ENCODE measurements at regions not wholly inside any gene's neighbourhood (a gene's known extent, or its start where the extent isn't known, plus 50 kb on each side); places are given as distances from the start of the nearest gene placed in this dataset.
"Not testable (repeated sequence)": the region's sequence is repeated elsewhere in the genome, so short reads cannot be mapped to it uniquely, and the experiment has no call there.

DNA sequence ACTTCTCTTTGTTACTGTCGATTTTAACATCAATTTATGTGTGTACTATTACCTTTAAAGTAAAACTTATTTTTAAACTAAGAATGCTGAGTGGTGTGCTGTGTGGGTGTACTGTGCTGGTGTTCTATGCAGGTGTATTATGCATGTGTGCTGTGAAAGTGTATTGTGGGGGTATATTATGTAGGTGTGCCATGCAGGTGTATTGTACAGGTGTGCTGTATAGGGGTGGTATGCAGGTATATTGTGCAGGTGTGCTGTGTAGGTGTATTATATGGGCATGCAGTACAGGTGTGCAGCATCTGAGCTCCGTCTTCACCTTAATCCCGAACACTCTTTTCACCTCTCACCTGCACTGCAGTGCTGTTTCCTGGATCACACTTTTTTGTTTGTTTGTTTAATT is 94.4 kb upstream of the SAMD11 start:
- peaks cover 20% of the 10 kb centered on the region for H3K79me2 ChIP-seq
- not testable (repeated sequence) for H3K27ac ChIP-seq; H3K4me2 ChIP-seq; H4K20me1 ChIP-seq (ENCODE audit: insufficient read depth, poor library complexity, severe bottlenecking); H3K27me3 ChIP-seq; H3K4me1 ChIP-seq (ENCODE audit: insufficient read depth); H3K36me3 ChIP-seq (replicated peaks; ENCODE audit: insufficient read depth, low read depth); H2AFZ ChIP-seq; H3K9me3 ChIP-seq (ENCODE audit: low read depth); H3K9me2 ChIP-seq (replicated peaks; ENCODE audit: insufficient read depth); H3K4me3 ChIP-seq; DNase-seq (ENCODE audit: low spot score)
- 94% methylated on average over 3 of the region's 3 CpGs for WGBS (ENCODE audit: low lambda C conversion rate, missing lambda C conversion rate)

DNA sequence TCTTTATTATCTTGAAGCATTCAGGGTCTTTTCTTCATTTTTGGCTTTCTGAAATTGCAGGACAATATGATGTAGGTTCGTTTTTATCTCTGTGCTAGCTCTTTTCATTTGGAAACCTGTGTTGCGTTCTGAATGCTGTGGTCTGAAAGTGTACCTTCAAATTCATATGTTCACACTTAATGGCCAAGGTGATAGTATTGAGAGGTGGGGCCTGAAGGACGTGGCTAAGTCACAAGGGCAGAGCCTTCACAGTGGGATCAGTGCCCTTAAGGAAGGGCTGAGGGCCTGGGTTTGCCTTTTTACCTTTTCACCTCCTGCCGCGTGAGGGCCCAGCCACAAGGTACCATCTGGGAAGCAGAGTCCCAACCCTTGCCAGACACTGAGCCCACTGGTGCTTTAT is 93.8 kb upstream of the SAMD11 start:
- not testable (repeated sequence) for H3K9me3 ChIP-seq (ENCODE audit: low read depth); H3K36me3 ChIP-seq (replicated peaks; ENCODE audit: insufficient read depth, low read depth); H3K9me2 ChIP-seq (replicated peaks; ENCODE audit: insufficient read depth); H3K27me3 ChIP-seq; H3K27ac ChIP-seq; H3K4me3 ChIP-seq; H4K20me1 ChIP-seq (ENCODE audit: insufficient read depth, poor library complexity, severe bottlenecking); H3K4me2 ChIP-seq; H3K4me1 ChIP-seq (ENCODE audit: insufficient read depth); DNase-seq (ENCODE audit: low spot score); H2AFZ ChIP-seq
- WGBS (ENCODE audit: low lambda C conversion rate, missing lambda C conversion rate): 83% methylated on average over 5 of the region's 5 CpGs
- peaks cover 14% of the 10 kb centered on the region for H3K79me2 ChIP-seq

GRCh38 chr1:830750-831149 is 93.0 kb upstream of the SAMD11 start:
- not testable (repeated sequence) for H3K36me3 ChIP-seq (replicated peaks; ENCODE audit: insufficient read depth, low read depth); H2AFZ ChIP-seq; H3K4me2 ChIP-seq; H3K9me3 ChIP-seq (ENCODE audit: low read depth); H3K79me2 ChIP-seq; H3K9me2 ChIP-seq (replicated peaks; ENCODE audit: insufficient read depth); DNase-seq (ENCODE audit: low spot score); H3K4me3 ChIP-seq; H3K27me3 ChIP-seq; H3K27ac ChIP-seq; H4K20me1 ChIP-seq (ENCODE audit: insufficient read depth, poor library complexity, severe bottlenecking); H3K4me1 ChIP-seq (ENCODE audit: insufficient read depth)
- 81% methylated on average over 4 of the region's 5 CpGs for WGBS (ENCODE audit: low lambda C conversion rate, missing lambda C conversion rate)

GRCh38 chr1:831522-831921 is 92.2 kb upstream of the SAMD11 start:
- Histone ChIP-seq H3K4me1 (ENCODE audit: insufficient read depth) (no peaks in the 10 kb centered on the region), H3K4me2 (no peak overlapping the region), H3K27me3 (no peaks in the 10 kb centered on the region), H3K4me3 (no peak overlapping the region), H4K20me1 (ENCODE audit: insufficient read depth, poor library complexity, severe bottlenecking) (no peaks in the 10 kb centered on the region), H3K9me3 (ENCODE audit: low read depth) (no peaks in the 10 kb centered on the region), H3K9me2 (replicated peaks; ENCODE audit: insufficient read depth) (no peaks in the 10 kb centered on the region), H2AFZ (no peak overlapping the region), H3K27ac (no peak overlapping the region), H3K79me2 (no peaks in the 10 kb centered on the region), H3K36me3 (replicated peaks; ENCODE audit: insufficient read depth, low read depth) (no peaks in the 10 kb centered on the region)
- WGBS (ENCODE audit: low lambda C conversion rate, missing lambda C conversion rate): 66% methylated on average over 8 of the region's 8 CpGs
- TF ChIP-seq CTCF (IDR thresholded peaks at IDR 0.05; ENCODE audit: poor library complexity) (no peak), EZH2 (IDR thresholded peaks at IDR 0.05; ENCODE audit: borderline replicate concordance) (no peak), EZH2phosphoT487 (IDR thresholded peaks at IDR 0.05; ENCODE audit: low read depth, severe bottlenecking, unreplicated experiment) (no peak)
- DNase-seq (ENCODE audit: low spot score): no peak

DNA sequence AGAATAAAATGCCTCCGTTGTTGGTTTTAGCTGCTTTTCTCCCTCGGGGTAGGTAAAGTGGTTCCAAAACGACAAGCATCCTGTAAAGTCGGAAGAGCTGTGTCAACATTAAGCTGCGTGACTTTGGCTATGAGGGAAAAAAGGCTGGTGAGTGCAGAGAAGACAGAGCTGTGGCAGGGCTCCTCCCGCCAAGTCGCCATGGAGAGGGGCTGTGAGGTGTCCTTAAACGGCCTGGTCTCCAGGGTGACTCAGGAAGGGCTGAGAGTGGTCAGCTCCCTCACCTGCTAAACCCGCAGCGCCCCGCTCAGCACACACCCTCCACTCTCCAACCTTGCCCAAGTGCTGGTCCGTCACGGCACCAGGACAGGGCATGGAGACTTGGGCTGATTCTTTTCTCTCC is 91.6 kb upstream of the SAMD11 start:
- no peak for TF ChIP-seq EZH2 (IDR thresholded peaks at IDR 0.05; ENCODE audit: borderline replicate concordance)
- TF ChIP-seq CTCF (IDR thresholded peaks at IDR 0.05; ENCODE audit: poor library complexity): no peak
- TF ChIP-seq EZH2phosphoT487 (IDR thresholded peaks at IDR 0.05; ENCODE audit: low read depth, severe bottlenecking, unreplicated experiment): no peak

GRCh38 chr1:833226-833625 is 90.5 kb upstream of the SAMD11 start:
- not testable (repeated sequence) for H3K36me3 ChIP-seq (replicated peaks; ENCODE audit: insufficient read depth, low read depth); H3K27me3 ChIP-seq; DNase-seq (ENCODE audit: low spot score); H3K27ac ChIP-seq; H3K4me3 ChIP-seq; H3K79me2 ChIP-seq; H3K4me1 ChIP-seq (ENCODE audit: insufficient read depth); H3K9me3 ChIP-seq (ENCODE audit: low read depth); H2AFZ ChIP-seq; H3K4me2 ChIP-seq; H3K9me2 ChIP-seq (replicated peaks; ENCODE audit: insufficient read depth); H4K20me1 ChIP-seq (ENCODE audit: insufficient read depth, poor library complexity, severe bottlenecking)
- WGBS (ENCODE audit: low lambda C conversion rate, missing lambda C conversion rate): 56% methylated on average over 3 of the region's 3 CpGs

More for the DNA sequence above, 91.6 kb upstream of the SAMD11 start:
- no peaks in the 10 kb centered on the region for H3K4me1 ChIP-seq (ENCODE audit: insufficient read depth)
- no peaks in the 10 kb centered on the region for H3K27me3 ChIP-seq
- no peak for DNase-seq (ENCODE audit: low spot score)
- no peak overlapping the region for H2AFZ ChIP-seq
- H4K20me1 ChIP-seq (ENCODE audit: insufficient read depth, poor library complexity, severe bottlenecking): no peaks in the 10 kb centered on the region
- H3K79me2 ChIP-seq: no peaks in the 10 kb centered on the region
- no peak overlapping the region for H3K4me2 ChIP-seq
- no peak overlapping the region for H3K4me3 ChIP-seq
- no peak overlapping the region for H3K27ac ChIP-seq
- no peaks in the 10 kb centered on the region for H3K36me3 ChIP-seq (replicated peaks; ENCODE audit: insufficient read depth, low read depth)
- no peaks in the 10 kb centered on the region for H3K9me3 ChIP-seq (ENCODE audit: low read depth)
- no peaks in the 10 kb centered on the region for H3K9me2 ChIP-seq (replicated peaks; ENCODE audit: insufficient read depth)
- 73% methylated on average over 10 of the region's 13 CpGs for WGBS (ENCODE audit: low lambda C conversion rate, missing lambda C conversion rate)

DNA sequence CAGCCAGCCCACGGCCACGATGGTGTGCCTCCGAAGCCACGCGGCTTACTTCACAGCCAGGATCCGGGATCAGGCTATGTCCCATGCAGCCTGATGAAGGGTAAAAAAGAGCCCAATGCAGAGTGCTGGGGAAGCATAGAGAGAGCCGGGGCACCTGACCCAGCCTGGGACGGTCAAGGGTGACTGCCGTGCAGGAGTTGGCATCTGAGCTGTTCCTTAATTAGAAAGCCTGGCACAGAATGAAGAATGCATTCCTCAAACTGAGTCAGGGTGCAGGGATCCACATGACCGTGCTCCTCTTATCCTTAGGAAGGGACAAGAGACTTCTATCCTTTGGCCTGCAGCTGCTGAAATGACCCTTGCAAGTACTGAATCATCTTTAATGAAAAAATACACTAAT is 88.2 kb upstream of the SAMD11 start:
- H3K4me1 ChIP-seq (ENCODE audit: insufficient read depth): not testable (repeated sequence)
- 89% methylated on average over 4 of the region's 10 CpGs for WGBS (ENCODE audit: low lambda C conversion rate, missing lambda C conversion rate)

More for the DNA sequence above, 88.2 kb upstream of the SAMD11 start:
- H3K27ac ChIP-seq; H3K4me3 ChIP-seq; H3K4me2 ChIP-seq; H2AFZ ChIP-seq; DNase-seq (ENCODE audit: low spot score); H3K9me3 ChIP-seq (ENCODE audit: low read depth); H3K9me2 ChIP-seq (replicated peaks; ENCODE audit: insufficient read depth); H3K79me2 ChIP-seq; H3K27me3 ChIP-seq; H4K20me1 ChIP-seq (ENCODE audit: insufficient read depth, poor library complexity, severe bottlenecking); H3K36me3 ChIP-seq (replicated peaks; ENCODE audit: insufficient read depth, low read depth): not testable (repeated sequence)
